WTC11 (cell line): ENCODE measurements at regions not wholly inside any gene's neighbourhood (a gene's known extent, or its start where the extent isn't known, plus 50 kb on each side); places are given as distances from the start of the nearest gene placed in this dataset.

Experiments used
- ATAC-seq: fragments of 200-7000 bp; cut with Tn5 transposase; 2 replicates; pipeline ENCODE4 v1.10.0; 2021; ENCODE audit warnings: mild to moderate bottlenecking, moderate library complexity
- CTCF ChIA-PET: fragments of 300-600 bp; sonication (Branson Sonifier 250); formaldehyde crosslinking; loops from one replicate; lab custom pipeline; 2021; ENCODE audit warnings: antibody characterized with exemption; lab: Charles Lee
- POLR2A ChIA-PET: fragments of 350-600 bp; sonication (Branson Sonifier 250); formaldehyde crosslinking; loops from one replicate; lab custom pipeline; 2021; ENCODE audit warnings: antibody characterized with exemption; lab: Charles Lee
- DNase-seq: peaks from one replicate; pipeline ENCODE4 v3.0.0; 2021; ENCODE audit warnings: low spot score
- H3K27ac Mint-ChIP-seq: 2 replicates; pipeline ENCODE4 v1.8.0; 2021; ENCODE audit warnings: mixed read lengths
- H3K27me3 Mint-ChIP-seq: 2 replicates; pipeline ENCODE4 v1.8.0; 2021; ENCODE audit warnings: low read depth, mild to moderate bottlenecking, moderate library complexity, mixed read lengths
- H3K36me3 Mint-ChIP-seq: 2 replicates; pipeline ENCODE4 v1.8.0; 2021; ENCODE audit warnings: mixed read lengths
- H3K4me1 Mint-ChIP-seq: 2 replicates; pipeline ENCODE4 v1.8.0; 2022; ENCODE audit warnings: mixed read lengths
- H3K4me3 Mint-ChIP-seq: 2 replicates; pipeline ENCODE4 v1.8.0; 2021; ENCODE audit warnings: mild to moderate bottlenecking, moderate library complexity, mixed read lengths
- H3K9me3 Mint-ChIP-seq: 2 replicates; pipeline ENCODE4 v1.8.0; 2021; ENCODE audit warnings: mixed read lengths
- EMX1 ChIP-seq: fragments of 250-450 bp; sonication (Bioruptor Pico); IDR thresholded peaks from 2 replicates; pipeline ENCODE4 v1.8.0; 2021; ENCODE audit warnings: mild to moderate bottlenecking
- GRHL2 ChIP-seq: fragments of 250-450 bp; sonication (Bioruptor Pico); IDR thresholded peaks from 2 replicates; pipeline ENCODE4 v1.8.0; 2022; ENCODE audit warnings: mild to moderate bottlenecking, moderate library complexity; ENCODE audit not compliant: insufficient replicate concordance, severe bottlenecking
- NFE2L1 ChIP-seq: sonication (generic); formaldehyde crosslinking; IDR thresholded peaks from 2 replicates; pipeline ENCODE4 v1.8.1; 2023; ENCODE audit warnings: missing genetic modification reagents
- NFYB ChIP-seq: sonication (generic); formaldehyde crosslinking; conservative IDR thresholded peaks from 2 replicates; pipeline ENCODE4 v1.8.0; 2022; ENCODE audit warnings: low read depth, missing genetic modification reagents
- RORB ChIP-seq: fragments of 250-450 bp; sonication (Bioruptor Pico); IDR thresholded peaks from 2 replicates; pipeline ENCODE4 v1.9.0; 2021; ENCODE audit warnings: mild to moderate bottlenecking
- SMAD3 ChIP-seq: sonication (generic); formaldehyde crosslinking; IDR thresholded peaks from 2 replicates; pipeline ENCODE4 v1.8.0; 2022; ENCODE audit warnings: missing genetic modification reagents, mild to moderate bottlenecking, borderline replicate concordance
- ZNF121 ChIP-seq: sonication (generic); formaldehyde crosslinking; IDR thresholded peaks from 2 replicates; pipeline ENCODE4 v1.8.0; 2023; ENCODE audit warnings: missing genetic modification reagents
- ZNF396 ChIP-seq: fragments of 250-450 bp; sonication (Bioruptor Pico); IDR thresholded peaks from 2 replicates; pipeline ENCODE4 v1.8.0; 2021; ENCODE audit warnings: mild to moderate bottlenecking, moderate library complexity, borderline replicate concordance
- ZNF423 ChIP-seq: fragments of 250-450 bp; sonication (Bioruptor Pico); IDR thresholded peaks from 2 replicates; pipeline ENCODE4 v2.1.2; 2022; ENCODE audit warnings: mild to moderate bottlenecking, moderate library complexity
- TF ChIP-seq, protein P1 (sequence below): fragments of 250-450 bp; sonication (Bioruptor Pico); IDR thresholded peaks from 2 replicates; pipeline ENCODE4 v1.9.0; 2021; ENCODE audit warnings: mild to moderate bottlenecking
- TF ChIP-seq, protein P2 (sequence below): sonication (generic); formaldehyde crosslinking; IDR thresholded peaks from 2 replicates; pipeline ENCODE4 v1.8.0; 2022; ENCODE audit warnings: mild to moderate bottlenecking, missing genetic modification reagents
- TF ChIP-seq, protein P3 (sequence below): sonication (generic); formaldehyde crosslinking; IDR thresholded peaks from 2 replicates; pipeline ENCODE4 v1.8.1; 2023; ENCODE audit warnings: mild to moderate bottlenecking, missing genetic modification reagents, moderate library complexity
- TF ChIP-seq, protein P4 (sequence below): fragments of 250-450 bp; sonication (Bioruptor Pico); IDR thresholded peaks from 2 replicates; pipeline ENCODE4 v2.1.2; 2022; ENCODE audit warnings: mild to moderate bottlenecking, moderate library complexity
- TF ChIP-seq, protein P5 (sequence below): sonication (generic); formaldehyde crosslinking; IDR thresholded peaks from 2 replicates; pipeline ENCODE4 v1.8.1; 2023; ENCODE audit warnings: mild to moderate bottlenecking, missing genetic modification reagents
- TF ChIP-seq, protein P6 (sequence below): fragments of 250-450 bp; sonication (Bioruptor Pico); IDR thresholded peaks from 2 replicates; pipeline ENCODE4 v1.9.0; 2021; ENCODE audit warnings: mild to moderate bottlenecking, borderline replicate concordance
- TF ChIP-seq, protein P7 (sequence below): fragments of 250-450 bp; sonication (Bioruptor Pico); conservative IDR thresholded peaks from 2 replicates; pipeline ENCODE4 v1.9.0; 2021; ENCODE audit warnings: mild to moderate bottlenecking

- ATAC-seq (no peak), DNase-seq (no peak)
- Mint-ChIP-seq H3K4me1 (no peaks in the 10 kb centered on the region), H3K27ac (no peak overlapping the region), H3K9me3 (no peaks in the 10 kb centered on the region), H3K27me3 (peaks cover 8% of the 10 kb centered on the region; the same call in 1 of the 2 replicates), H3K36me3 (peaks cover 28% of the 10 kb centered on the region), H3K4me3 (no peak overlapping the region)
- TF ChIP-seq, protein P1, sequence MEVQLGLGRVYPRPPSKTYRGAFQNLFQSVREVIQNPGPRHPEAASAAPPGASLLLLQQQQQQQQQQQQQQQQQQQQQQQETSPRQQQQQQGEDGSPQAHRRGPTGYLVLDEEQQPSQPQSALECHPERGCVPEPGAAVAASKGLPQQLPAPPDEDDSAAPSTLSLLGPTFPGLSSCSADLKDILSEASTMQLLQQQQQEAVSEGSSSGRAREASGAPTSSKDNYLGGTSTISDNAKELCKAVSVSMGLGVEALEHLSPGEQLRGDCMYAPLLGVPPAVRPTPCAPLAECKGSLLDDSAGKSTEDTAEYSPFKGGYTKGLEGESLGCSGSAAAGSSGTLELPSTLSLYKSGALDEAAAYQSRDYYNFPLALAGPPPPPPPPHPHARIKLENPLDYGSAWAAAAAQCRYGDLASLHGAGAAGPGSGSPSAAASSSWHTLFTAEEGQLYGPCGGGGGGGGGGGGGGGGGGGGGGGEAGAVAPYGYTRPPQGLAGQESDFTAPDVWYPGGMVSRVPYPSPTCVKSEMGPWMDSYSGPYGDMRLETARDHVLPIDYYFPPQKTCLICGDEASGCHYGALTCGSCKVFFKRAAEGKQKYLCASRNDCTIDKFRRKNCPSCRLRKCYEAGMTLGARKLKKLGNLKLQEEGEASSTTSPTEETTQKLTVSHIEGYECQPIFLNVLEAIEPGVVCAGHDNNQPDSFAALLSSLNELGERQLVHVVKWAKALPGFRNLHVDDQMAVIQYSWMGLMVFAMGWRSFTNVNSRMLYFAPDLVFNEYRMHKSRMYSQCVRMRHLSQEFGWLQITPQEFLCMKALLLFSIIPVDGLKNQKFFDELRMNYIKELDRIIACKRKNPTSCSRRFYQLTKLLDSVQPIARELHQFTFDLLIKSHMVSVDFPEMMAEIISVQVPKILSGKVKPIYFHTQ (CRISPR knock-in tag): no peak
- TF ChIP-seq, protein P2, sequence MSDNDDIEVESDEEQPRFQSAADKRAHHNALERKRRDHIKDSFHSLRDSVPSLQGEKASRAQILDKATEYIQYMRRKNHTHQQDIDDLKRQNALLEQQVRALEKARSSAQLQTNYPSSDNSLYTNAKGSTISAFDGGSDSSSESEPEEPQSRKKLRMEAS: no peak
- TF ChIP-seq, protein P3, sequence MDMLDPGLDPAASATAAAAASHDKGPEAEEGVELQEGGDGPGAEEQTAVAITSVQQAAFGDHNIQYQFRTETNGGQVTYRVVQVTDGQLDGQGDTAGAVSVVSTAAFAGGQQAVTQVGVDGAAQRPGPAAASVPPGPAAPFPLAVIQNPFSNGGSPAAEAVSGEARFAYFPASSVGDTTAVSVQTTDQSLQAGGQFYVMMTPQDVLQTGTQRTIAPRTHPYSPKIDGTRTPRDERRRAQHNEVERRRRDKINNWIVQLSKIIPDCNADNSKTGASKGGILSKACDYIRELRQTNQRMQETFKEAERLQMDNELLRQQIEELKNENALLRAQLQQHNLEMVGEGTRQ (CRISPR knock-in tag): no peak
- TF ChIP-seq ZNF423 (CRISPR knock-in tag) (no peak), NFE2L1 (CRISPR knock-in tag) (no peak), GRHL2 (CRISPR knock-in tag) (no peak), ZNF121 (CRISPR knock-in tag) (no peak), ZNF396 (CRISPR knock-in tag) (no peak), RORB (no peak)
- TF ChIP-seq, protein P4, sequence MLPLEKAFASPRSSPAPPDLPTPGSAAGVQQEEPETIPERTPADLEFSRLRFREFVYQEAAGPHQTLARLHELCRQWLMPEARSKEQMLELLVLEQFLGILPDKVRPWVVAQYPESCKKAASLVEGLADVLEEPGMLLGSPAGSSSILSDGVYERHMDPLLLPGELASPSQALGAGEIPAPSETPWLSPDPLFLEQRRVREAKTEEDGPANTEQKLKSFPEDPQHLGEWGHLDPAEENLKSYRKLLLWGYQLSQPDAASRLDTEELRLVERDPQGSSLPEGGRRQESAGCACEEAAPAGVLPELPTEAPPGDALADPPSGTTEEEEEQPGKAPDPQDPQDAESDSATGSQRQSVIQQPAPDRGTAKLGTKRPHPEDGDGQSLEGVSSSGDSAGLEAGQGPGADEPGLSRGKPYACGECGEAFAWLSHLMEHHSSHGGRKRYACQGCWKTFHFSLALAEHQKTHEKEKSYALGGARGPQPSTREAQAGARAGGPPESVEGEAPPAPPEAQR: no peak
- CTCF ChIA-PET: no interaction called here
- POLR2A ChIA-PET: no interaction called here
Measured at GRCh38 chr12:34352098-34352497, 329.8 kb downstream of the ALG10 start.

GRCh38 chr12:34354239-34355200 lies 332.2 kb downstream of the ALG10 start:
- peaks cover 26% of the 10 kb centered on the region for H3K36me3 Mint-ChIP-seq
- no peaks in the 10 kb centered on the region for H3K4me1 Mint-ChIP-seq
- H3K27ac Mint-ChIP-seq: no peak overlapping the region
- TF ChIP-seq ZNF396 (CRISPR knock-in tag) (no peak), EMX1 (no peak), NFYB (CRISPR knock-in tag) (no peak), GRHL2 (CRISPR knock-in tag) (no peak), SMAD3 (CRISPR knock-in tag) (no peak)
- TF ChIP-seq, protein P5, sequence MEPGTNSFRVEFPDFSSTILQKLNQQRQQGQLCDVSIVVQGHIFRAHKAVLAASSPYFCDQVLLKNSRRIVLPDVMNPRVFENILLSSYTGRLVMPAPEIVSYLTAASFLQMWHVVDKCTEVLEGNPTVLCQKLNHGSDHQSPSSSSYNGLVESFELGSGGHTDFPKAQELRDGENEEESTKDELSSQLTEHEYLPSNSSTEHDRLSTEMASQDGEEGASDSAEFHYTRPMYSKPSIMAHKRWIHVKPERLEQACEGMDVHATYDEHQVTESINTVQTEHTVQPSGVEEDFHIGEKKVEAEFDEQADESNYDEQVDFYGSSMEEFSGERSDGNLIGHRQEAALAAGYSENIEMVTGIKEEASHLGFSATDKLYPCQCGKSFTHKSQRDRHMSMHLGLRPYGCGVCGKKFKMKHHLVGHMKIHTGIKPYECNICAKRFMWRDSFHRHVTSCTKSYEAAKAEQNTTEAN (CRISPR knock-in tag): no peak
- TF ChIP-seq, protein P6, sequence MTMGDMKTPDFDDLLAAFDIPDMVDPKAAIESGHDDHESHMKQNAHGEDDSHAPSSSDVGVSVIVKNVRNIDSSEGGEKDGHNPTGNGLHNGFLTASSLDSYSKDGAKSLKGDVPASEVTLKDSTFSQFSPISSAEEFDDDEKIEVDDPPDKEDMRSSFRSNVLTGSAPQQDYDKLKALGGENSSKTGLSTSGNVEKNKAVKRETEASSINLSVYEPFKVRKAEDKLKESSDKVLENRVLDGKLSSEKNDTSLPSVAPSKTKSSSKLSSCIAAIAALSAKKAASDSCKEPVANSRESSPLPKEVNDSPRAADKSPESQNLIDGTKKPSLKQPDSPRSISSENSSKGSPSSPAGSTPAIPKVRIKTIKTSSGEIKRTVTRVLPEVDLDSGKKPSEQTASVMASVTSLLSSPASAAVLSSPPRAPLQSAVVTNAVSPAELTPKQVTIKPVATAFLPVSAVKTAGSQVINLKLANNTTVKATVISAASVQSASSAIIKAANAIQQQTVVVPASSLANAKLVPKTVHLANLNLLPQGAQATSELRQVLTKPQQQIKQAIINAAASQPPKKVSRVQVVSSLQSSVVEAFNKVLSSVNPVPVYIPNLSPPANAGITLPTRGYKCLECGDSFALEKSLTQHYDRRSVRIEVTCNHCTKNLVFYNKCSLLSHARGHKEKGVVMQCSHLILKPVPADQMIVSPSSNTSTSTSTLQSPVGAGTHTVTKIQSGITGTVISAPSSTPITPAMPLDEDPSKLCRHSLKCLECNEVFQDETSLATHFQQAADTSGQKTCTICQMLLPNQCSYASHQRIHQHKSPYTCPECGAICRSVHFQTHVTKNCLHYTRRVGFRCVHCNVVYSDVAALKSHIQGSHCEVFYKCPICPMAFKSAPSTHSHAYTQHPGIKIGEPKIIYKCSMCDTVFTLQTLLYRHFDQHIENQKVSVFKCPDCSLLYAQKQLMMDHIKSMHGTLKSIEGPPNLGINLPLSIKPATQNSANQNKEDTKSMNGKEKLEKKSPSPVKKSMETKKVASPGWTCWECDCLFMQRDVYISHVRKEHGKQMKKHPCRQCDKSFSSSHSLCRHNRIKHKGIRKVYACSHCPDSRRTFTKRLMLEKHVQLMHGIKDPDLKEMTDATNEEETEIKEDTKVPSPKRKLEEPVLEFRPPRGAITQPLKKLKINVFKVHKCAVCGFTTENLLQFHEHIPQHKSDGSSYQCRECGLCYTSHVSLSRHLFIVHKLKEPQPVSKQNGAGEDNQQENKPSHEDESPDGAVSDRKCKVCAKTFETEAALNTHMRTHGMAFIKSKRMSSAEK: no peak
- TF ChIP-seq, protein P7, sequence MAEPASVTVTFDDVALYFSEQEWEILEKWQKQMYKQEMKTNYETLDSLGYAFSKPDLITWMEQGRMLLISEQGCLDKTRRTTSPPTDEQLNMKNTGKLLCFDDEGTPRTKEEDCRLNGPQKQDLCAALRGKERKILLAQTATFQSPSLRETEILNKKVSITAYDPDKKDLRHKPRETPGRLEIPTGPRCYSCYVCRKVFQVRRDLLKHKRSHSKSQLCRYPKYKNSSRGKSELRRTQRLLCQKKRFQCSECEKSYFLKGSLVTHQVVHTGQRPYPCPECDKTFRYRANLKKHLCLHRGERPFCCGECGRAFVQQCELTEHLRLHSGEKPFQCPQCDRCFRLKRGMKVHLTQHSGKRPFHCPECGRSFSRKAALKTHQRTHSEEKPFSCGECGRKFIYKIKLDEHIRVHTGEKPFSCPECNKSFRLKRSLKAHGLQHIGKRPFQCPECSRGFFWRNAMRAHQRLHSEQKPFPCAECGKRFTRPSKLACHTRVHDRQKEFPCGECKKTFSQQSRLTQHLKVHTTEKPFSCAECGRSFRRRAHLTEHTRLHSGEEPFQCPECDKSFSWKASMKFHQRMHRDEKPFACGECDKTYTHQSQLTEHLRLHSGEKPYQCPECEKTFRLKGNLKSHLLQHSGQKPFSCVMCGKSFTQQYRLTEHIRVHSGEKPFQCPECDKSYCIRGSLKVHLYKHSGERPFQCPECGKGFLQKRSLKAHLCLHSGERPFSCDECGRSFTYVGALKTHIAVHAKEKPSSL (CRISPR knock-in tag): no peak
- H3K9me3 Mint-ChIP-seq: no peaks in the 10 kb centered on the region
- ChIA-PET CTCF (no interaction called here), POLR2A (no interaction called here)
- ATAC-seq (no peak), DNase-seq (no peak)
- peaks cover 8% of the 10 kb centered on the region; the same call in 1 of the 2 replicates for H3K27me3 Mint-ChIP-seq
- no peak overlapping the region for H3K4me3 Mint-ChIP-seq
